Cardiac septum (tissue), 1 donor: ENCODE measurements at regions not wholly inside any gene's neighbourhood (a gene's known extent, or its start where the extent isn't known, plus 50 kb on each side); places are given as distances from the start of the nearest gene placed in this dataset.

Experiments used
- DNase-seq: peaks from one replicate; pipeline ENCODE4 v3.0.0-alpha.2; 2020; ENCODE audit warnings: low spot score
- intact Hi-C: fragments of 100-400 bp; cut with DNase I; formaldehyde crosslinking; loops from one replicate; pipeline ENCODE4 v1.14.0; 2022
- donor health status: DM: no; HTN: no; CAD: no.

DNA sequence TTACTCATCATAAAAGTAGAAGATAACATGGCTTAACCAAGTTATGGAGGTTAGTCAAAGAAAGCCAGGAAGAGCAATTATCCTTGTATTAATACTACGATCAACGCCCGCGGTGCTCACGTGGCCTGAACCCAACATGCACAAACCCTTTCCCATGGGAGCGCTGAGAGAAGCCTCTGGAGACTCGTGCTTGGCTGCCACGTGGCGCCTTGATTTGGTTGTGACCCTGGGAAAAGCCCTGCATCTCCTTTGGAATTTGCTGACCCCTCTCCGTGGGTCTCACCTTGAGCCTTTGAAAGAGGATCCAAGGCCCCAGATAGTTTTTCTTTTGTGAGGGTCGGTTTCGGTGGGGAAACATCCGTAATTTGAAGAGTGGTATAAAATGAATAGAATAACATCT is 255.6 kb downstream of the DCDC2C start:
- intact Hi-C loops = no loop called here
- DNase-seq = no peak

DNA sequence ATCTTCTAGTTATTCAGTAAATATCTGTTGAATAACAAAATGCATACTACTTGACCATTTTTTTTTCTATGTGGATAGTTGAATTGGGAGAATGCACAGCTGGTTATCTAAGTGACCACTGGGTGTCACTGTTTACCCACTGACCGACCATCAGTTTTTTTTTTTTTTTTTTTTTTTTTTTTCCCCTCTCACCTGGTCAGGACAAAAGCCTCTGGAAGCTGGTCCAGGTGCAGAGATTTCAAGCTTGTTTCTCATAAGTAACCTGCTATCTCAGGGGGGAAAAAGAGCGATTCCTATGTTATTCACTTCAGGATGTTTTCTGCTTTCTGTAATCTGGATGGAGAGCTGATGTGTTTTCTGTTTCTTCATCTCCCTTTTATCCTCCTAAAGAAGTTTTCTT is 256.0 kb downstream of the DCDC2C start:
- intact Hi-C loops = no loop called here
- DNase-seq = no peak

DNA sequence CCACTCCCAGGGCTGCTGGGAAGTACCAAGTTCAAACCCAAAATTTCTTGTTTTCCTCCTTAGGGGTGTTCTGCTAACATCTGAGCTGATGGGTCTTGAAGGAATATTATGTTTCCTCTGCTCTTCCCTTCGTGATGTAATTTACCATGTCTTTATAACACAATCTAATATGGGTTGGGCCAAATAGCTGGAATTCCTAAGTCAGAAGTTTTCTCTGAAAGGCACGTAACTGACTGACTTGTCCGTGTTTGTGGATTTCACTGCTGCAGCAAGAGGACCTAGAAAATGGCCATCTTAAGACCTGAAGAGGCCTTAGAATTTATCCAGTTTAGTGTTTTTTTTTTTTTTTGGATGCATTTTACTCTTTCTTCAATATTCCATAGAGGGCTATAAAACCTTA is 256.7 kb downstream of the DCDC2C start:
- intact Hi-C loops = no loop called here

DNA sequence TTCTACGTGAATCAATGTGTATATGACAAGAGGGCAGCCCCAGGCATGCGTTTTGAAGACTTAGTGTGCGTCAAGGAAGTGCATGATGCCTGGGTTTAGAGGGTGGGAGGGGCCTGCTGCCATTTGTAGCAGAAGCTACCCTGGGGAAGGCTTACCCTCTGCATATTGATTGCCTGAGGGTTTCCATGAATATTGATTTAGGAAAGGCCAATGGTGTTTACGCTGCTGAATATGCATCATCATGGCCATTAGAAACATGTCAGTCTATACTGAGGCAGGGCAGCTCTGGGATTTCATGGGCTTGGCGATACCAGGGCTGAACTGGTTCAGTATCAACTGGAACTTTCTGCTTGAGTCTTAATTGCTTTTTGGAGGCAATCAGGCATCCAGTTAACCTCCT is 259.3 kb downstream of the DCDC2C start:
- no peak for DNase-seq
- intact Hi-C loops = no loop called here

More for the DNA sequence above, 256.7 kb downstream of the DCDC2C start:
- DNase-seq = no peak

DNA sequence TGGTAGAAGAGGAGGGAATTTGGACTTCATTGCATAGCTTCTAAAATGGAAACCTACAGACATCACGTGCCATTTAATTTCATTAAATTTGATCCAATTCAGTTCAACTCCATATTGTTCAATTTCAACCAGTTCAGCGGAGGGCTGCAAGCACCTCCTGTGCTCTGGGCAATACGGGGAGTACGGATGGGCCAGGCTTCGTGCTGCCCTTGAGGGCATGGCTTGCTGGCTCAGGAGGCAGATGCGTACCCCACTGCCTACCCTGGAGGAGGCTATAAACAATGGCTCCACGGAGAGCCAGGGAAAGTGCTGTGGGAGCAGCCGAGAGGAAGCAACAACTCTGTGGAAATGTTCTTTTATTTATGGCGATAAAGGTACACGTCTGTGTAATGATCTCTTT is 261.8 kb downstream of the DCDC2C start:
- intact Hi-C loops = no loop called here
- DNase-seq = no peak

DNA sequence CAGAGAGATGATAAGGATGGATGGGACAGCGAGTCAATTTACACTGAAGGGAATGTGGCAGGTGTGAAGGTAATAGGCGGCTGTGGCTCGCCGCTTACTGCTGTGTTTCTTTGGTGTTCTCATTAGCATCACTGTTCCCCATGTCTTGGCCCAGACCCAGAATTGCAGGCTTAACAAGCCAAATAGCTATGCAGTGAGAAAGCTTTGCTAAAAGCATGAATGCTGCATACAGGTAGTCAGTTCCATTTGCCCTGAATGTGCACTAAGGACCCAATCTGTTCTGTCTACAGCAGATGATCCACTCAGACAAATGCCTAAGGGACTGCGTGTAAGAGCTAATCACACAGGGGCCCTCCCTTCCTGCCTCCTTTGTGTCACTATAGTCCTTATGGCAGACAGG is 262.6 kb downstream of the DCDC2C start:
- DNase-seq = no peak
- intact Hi-C loops = no loop called here

DNA sequence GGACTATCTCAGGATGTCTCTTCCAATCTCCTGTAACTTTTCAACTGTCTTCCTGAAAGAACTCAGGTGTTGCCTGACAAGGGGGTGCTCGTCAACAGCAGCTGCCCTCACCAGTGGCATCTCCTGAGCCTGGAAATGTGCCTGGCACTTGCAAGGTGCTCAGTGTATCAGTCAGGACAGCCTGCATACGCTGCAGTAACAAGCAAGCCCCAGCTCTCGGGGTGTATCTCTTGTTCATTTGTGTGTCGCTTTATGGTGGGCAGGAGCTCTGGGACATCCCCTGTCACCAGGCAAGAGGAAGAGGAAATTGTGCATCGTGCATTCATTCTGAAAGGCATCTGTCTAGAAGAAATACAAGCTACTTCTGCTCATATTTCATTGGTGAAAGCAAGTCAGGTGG is 263.1 kb downstream of the DCDC2C start:
- intact Hi-C loops = no loop called here
- no peak for DNase-seq

DNA sequence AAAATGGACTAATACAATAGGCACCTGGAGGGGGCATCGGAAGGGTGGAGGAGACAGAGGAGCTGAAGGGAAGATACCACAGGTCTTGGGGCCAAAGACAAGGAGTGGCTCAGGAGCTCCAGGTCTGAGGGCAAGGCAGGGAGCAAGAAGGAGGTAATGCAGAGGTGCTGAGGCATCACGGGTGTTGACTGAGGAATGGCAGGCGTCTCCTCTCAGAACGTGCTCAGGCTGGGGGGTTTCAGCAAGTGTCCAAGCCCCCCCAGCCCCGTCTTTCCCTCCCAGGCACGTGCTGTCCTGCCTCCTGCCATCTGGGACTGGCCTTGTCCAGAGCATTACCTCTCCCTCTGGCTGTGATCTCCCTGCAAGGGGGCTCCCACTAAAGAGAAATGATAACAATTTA is 265.4 kb downstream of the DCDC2C start:
- no peak for DNase-seq
- intact Hi-C loops = no loop called here

DNA sequence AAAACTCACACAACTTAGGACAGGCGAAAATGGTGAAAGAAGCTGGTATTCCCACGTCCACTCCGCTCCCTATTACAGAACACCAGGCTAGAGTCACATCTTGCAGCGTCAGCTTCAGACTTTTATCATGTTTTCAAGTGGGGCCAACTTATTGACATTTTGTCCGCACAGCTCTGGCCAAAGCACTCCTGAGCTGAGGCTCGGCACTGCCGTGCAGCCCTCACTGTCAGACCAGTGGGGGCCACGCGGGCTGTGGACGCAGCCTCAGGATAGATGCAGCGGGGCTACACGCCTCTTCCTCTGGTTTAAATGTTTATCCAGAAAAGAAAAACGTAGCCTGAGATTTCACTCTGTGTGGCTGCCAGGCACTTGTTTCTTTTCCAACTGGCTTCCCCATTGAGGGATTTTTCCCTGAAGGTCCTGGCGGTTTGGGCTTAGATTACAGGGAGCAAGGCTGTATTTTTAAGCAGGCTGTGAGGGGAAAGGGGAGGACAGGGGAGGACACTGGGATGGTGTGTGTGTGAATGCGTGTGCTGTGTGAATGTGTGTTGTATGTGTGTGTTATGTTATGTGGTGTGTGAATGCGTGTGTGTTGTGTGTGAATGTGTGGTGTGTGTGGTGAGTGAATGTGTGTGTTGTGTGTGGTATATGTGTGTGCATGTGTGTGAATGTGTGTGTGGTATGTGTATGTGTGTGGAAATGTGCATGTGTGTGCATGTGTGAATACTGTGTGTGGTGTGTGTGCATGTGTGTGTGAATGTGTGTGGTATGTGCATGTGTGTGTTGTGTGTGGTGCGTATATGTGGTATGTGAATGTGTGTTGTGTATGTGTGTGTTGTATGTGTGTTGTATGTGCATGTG is 267.6 kb downstream of the DCDC2C start:
- intact Hi-C loops = no loop called here
- DNase-seq = no peak

DNA sequence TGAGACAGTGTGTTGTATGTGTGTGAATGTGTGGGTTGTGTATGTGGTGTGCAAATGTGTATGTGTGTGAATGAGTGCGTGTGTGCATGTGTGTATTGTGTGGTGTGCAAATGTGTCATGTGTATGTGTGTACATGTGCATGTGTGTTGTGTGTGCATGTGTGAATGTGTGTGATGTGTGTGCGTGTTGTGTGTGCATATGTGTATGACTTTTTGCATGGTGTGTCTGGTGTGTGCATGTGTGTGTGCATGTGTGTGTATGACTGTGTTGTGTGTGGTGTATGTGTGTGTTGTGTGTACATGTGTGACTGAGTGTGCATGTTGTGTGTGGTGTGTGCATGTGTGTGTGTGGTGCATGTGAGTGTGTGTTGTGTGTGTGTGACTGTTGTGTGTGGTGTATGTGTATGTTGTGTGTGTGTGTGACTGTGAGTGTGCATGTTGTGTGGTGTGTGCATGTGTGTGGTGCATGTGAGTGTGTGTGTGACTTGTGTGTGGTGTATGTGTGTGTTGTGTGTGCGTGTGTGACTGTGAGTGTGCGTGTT is 268.3 kb downstream of the DCDC2C start:
- intact Hi-C loops = no loop called here
- no peak for DNase-seq

DNA sequence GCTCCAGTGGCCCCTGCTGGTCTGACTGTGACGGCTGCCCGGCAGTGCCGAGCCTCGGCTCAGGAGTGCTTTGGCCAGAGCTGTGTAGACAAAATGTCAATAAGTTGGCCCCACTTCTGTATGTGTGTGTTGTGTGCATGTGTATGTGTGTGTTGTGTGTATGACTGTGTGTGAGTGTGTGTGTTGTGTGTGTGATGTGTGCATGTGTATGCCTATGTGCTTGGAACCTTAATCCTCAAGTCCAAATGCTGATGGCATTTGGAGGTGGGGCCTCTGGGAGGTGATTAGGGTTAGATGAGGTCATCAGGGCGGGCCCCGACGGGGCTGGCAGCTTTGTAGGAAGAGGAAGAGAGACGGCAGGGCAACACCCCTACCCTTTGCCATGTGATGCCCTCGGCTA is 269.0 kb downstream of the DCDC2C start:
- no peak for DNase-seq
- intact Hi-C loops = no loop called here

DNA sequence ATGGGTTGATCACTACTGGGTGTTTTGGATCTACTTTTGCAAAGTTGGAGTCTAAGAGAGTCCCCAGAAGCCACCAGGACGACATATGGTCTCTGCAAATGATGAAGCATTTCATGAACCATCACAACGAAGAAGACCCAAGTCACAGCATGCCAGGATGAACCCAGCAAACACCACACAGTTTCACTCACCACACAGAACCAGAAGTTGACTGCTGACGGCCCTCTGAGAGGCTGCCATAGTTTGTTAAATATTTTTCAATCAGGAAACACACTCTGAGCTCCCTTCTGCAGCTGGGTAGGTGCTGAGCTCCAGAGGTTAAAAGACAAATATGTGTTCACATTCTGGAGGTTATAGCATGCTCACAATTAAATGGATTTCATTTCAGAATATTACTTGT is 271.4 kb downstream of the DCDC2C start:
- no peak for DNase-seq
- intact Hi-C loops = no loop called here

DNA sequence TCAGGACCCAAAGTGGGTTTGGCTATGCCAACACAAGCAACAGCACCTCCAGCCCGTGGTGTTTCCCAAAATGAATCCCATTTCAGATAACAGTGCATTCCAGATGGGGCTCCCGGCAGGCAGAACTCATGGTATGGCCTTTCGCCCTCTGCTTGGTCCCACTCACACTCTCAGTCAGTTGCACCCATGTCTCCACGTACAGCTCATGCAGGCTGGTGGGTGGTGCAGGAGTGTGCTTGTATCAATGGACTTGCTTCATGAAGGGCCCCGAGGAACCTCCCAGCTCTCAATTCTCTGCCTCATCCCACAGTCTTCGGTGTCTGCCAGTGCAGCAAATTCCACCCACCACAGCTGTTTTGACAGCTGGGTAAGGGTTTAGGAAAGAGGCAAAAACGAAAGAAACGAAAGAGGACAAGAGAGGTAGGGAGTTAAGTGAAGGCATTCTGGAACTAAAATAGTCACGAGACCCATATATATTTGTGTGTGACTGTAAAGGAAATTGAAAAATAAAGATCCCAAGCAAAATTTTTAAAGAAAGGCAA is 278.1 kb downstream of the DCDC2C start:
- DNase-seq = no peak
- intact Hi-C loops = no loop called here

DNA sequence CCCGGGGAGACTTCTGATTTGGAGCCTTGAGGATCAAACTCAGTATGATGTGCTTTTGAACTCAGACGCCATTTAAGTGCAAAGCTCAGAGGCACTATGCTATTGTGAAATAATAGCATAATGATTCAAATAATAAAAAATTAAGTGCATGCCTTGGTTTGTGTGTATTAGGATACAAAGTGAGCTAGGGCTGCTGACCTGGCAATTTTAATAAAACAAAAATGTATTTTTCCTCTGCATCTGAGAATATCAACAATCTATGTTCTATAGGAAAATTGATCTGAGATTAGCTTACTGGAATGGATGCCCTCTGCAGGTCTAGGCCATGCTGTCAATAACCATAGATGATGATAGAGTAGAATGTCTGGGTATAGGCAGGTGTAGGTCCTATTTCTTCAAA is 278.8 kb downstream of the DCDC2C start:
- intact Hi-C loops = no loop called here
- no peak for DNase-seq

DNA sequence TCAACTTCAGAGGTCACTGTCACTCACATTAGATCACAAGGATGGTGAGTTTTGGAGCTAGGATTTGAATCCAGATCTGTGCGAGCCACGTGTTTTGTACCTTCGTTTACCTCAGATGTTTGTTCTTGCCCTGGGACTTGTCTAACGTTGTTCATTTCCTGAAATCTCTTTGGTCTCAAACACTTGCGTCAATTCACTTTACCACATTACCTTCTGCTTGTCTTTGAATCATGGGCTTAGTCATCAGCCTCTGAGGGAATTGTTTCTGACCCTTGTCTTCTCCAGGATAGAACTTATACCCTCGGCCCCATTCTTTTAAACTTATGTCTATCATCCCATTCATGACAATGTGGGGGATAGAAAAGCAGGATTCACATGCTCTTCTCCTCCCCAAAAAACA is 282.7 kb downstream of the DCDC2C start:
- intact Hi-C loops = no loop called here
- DNase-seq = no peak

DNA sequence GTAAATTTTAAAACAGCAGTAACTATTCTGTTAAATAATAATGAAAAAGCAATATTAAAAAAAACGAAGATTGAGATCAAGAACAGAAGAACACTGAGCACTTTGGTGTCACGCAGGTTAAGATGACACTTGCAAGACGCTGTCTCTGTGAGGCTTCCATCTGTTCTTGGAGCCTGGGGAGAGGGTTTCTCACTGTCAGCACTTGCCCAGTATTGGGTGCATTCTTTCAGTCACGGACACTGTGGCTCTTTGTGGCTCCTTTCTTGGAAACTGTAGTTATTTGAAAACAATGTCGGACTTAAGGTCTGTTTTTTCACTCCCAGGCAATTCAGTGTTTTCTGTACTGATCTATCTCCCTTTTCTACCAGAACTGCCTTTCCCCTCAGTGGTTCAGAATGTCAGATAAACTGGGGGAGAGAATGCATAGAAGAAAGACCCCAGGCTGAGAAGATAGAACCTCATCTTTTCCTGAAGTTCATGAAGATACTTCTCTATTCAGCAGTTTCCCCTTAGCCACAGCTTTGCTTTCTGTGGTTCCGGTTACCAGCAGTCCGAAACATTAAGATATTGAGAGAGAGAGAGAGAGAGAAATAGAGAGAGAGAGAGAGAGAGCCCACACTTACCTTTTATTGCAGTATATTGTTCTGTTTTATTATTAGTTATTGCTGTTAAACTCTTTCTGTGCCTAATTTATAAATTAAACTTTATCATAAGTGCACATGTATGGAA is 283.3 kb downstream of the DCDC2C start:
- no peak for DNase-seq
- intact Hi-C loops = no loop called here

DNA sequence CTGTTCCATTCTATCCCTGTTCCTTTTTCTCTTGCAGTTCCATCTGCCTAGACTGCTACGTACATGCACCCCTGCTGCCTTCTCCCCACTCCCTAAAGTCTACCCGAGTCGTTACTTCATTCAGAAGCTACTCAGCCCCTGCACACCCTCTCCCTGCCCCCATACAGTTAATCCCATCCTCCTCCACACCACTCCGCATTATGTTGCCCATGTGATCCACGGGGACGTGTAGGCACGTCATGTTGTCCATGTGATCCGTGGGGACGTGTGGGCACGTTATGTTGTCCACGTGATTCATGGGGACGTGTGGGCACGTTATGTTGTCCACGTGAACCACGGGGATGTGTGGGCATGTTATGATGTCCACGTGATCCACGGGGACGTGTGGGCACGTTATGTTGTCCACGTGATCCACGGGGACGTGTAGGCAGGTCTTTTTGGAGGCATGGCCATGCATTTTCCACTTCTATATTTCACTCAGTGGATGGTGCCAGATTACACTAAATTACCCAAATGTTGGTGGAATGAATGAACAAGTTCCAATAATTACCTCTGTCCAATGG is 299.5 kb downstream of the DCDC2C start:
- intact Hi-C loops = no loop called here
- no peak for DNase-seq

DNA sequence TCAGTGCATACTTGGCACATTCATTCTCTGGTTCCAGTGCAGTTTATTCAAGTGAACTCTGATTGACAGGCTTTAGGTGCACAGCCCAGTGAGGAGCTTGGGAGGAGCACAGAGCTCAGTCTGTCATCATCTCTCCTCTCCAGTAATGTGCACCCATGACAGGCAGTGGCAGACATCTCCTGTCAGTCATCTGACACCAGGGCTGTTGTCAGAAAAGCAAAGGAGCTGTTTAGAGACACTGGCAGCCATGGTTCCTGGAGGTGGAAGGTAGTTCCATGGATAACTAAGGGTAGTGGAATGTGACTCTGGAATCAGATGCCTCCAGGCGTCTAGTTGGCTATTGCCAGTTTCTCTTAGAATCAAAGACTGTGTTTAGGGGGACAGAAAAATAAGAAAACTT is 308.8 kb downstream of the DCDC2C start:
- DNase-seq = no peak
- intact Hi-C loops = no loop called here

DNA sequence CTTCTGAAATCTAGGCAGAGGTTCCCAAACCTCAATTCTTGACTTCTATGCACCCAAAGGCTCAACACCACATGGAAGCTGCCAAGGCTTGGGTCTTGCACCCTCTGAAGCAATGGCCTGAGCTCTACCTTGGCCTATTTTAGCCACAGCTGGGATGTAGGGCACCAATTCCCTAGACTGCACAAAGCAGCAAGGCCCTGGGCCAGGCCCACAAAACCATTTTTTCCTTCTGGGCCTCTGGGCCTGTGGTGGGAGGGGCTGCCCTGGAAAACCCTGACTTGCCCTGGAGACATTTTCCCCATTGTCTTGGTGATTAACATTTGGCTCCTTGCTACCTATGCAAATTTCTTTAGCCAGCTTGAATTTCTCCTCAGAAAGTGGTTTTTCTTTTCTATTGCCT is 315.2 kb downstream of the DCDC2C start:
- intact Hi-C loops = no loop called here

DNA sequence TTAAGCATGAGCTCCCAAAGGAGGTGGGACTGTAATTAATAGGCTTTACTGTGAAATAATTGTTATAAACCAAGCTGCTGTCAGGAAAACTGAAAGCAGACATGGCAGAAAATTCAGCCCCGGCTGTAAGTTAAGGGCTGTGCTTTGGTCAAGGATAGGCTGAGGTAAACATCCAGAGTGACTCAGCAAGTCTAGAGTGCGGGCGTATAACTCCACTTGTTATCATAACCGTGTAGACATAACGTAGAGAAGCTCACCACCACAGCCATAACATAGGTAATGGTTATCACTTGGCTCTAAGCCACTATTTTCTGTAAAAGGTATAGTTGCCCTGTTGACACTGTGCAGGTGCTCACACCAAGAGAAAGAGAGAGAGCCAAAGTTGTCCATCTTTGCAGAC is 316.8 kb downstream of the DCDC2C start:
- DNase-seq = no peak
- intact Hi-C loops = no loop called here

More for the DNA sequence above, 315.2 kb downstream of the DCDC2C start:
- DNase-seq = no peak
